Vagina (tissue), 2 donors: ENCODE measurements at regions not wholly inside any gene's neighbourhood (a gene's known extent, or its start where the extent isn't known, plus 50 kb on each side); places are given as distances from the start of the nearest gene placed in this dataset.

Experiments used
- CTCF ChIP-seq, 3 experiments: fragments of 450-650 bp in 2 of 3; fragments of 200-600 bp in 1 of 3; sonication (generic) in 1 of 3; IDR thresholded peaks; one replicate each; pipeline ENCODE4 v1.5.1; 2017 to 2019; ENCODE audit warnings: antibody characterized with exemption in 3 of 3, mild to moderate bottlenecking in 2 of 3, moderate library complexity in 2 of 3
- POLR2A ChIP-seq, 2 donors: fragments of 450-650 bp; IDR thresholded peaks; one replicate each; pipeline ENCODE4 v1.6.1; 2017; ENCODE audit warnings: antibody characterized with exemption in 2 of 2, mild to moderate bottlenecking in 2 of 2, moderate library complexity in 2 of 2
- POLR2AphosphoS5 ChIP-seq, 2 donors: sonication (generic); formaldehyde crosslinking; IDR thresholded peaks; one replicate each; pipeline ENCODE4 v1.9.0; 2017; ENCODE audit warnings: antibody characterized with exemption in 2 of 2, mild to moderate bottlenecking in 2 of 2, low read depth in 1 of 2; ENCODE audit not compliant: insufficient read depth in 1 of 2

- TF ChIP-seq POLR2AphosphoS5 (IDR thresholded peaks at IDR 0.05; ENCODE audit: insufficient read depth in 1 of 2, low read depth in 1 of 2), result no peak
- no peak for TF ChIP-seq CTCF (IDR thresholded peaks at IDR 0.05)
- TF ChIP-seq POLR2A (IDR thresholded peaks at IDR 0.05), result no peak
These were observed 71.8 kb upstream of the NPAS2 start for GRCh38 chr2:100747996-100748615.
